ENCODE measurements at regions not wholly inside any gene's neighbourhood (a gene's known extent, or its start where the extent isn't known, plus 50 kb on each side); places are given as distances from the start of the nearest gene placed in this dataset.

DNA sequence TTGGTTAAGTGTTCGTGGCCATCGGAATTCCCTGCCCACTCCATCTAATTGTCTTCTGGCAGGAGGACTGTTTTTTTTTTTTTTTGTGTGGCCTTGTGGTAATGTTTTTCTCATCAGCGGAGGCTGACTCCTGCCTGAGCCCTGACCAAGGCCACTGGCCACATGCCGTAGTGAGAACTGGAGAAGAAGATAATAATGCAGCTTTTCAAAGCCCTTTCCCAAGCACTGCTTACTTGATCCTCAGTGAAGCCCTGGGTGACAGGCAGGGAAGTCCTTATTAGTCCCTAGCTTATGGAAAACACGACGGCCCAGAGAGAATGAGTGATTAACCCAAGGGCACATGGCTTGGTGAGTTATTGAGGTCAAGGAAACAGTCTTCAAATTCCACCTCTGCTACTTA is 71.2 kb downstream of the ADM start:
- H3K36me3 Mint-ChIP-seq (ENCODE audit: low read depth), result no peaks in the 10 kb centered on the region
- H3K27ac Mint-ChIP-seq, result peak overlapping the region in 2 of 3 experiments; percentile 54 to 86
- peaks cover 36% of the 10 kb centered on the region for H3K4me1 Mint-ChIP-seq
- no peaks in the 10 kb centered on the region for H3K9me3 Mint-ChIP-seq
- peak overlapping the region in 1 of 3 experiments; percentile 15 for H3K4me3 Mint-ChIP-seq
- peaks cover 7% of the 10 kb centered on the region for H3K27me3 Mint-ChIP-seq (ENCODE audit: low read depth)
- TF ChIP-seq, protein P1, sequence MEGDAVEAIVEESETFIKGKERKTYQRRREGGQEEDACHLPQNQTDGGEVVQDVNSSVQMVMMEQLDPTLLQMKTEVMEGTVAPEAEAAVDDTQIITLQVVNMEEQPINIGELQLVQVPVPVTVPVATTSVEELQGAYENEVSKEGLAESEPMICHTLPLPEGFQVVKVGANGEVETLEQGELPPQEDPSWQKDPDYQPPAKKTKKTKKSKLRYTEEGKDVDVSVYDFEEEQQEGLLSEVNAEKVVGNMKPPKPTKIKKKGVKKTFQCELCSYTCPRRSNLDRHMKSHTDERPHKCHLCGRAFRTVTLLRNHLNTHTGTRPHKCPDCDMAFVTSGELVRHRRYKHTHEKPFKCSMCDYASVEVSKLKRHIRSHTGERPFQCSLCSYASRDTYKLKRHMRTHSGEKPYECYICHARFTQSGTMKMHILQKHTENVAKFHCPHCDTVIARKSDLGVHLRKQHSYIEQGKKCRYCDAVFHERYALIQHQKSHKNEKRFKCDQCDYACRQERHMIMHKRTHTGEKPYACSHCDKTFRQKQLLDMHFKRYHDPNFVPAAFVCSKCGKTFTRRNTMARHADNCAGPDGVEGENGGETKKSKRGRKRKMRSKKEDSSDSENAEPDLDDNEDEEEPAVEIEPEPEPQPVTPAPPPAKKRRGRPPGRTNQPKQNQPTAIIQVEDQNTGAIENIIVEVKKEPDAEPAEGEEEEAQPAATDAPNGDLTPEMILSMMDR (IDR thresholded peaks at IDR 0.05; ENCODE audit: unreplicated experiment in 3 of 3), result no peak

DNA sequence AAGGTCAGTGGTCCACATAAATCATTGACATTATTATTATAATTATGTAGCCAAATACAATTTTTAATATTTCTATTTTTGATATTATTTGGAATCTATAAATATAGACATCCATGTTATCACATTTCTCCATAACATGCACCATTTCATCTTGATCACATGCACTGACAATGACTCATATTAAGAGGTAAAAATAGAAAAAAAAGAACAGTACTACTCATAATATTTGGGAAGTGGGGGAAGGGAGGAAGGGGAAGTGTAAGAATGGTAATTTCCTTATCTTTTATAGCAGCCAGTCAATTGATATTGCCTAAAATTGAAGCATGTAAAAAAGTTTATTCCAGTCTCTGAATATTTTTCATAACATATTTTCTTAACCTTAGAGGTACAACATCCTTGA is 72.3 kb downstream of the ADM start:
- TF ChIP-seq, protein P1 (IDR thresholded peaks at IDR 0.05; ENCODE audit: unreplicated experiment in 3 of 3), result no peak
- H3K4me1 Mint-ChIP-seq, result peaks cover 36% of the 10 kb centered on the region

DNA sequence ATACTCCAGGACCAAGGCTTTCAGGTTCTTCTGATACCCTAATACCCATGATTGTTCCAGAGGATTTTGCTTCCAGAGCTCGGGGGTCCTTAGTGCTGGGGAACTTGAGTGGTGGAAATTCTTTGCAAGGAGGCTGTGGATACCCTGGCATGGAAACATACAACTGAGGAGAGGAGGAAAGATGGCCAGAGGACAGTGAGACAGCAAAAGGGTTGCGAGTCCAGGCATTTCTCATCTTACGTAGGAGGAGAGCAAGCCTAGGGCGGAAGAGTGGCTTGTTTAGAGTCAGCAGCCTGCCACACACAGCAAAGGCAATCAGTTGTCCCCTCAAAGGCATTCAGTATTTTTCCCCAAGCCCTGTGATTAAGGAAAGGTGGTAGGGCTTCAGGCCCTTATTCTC is 73.5 kb downstream of the ADM start:
- peaks cover 12% of the 10 kb centered on the region for H3K27me3 Mint-ChIP-seq (ENCODE audit: low read depth)
- TF ChIP-seq, protein P1 (IDR thresholded peaks at IDR 0.05; ENCODE audit: unreplicated experiment in 3 of 3), result no peak
- no peak overlapping the region for H3K27ac Mint-ChIP-seq
- H3K4me1 Mint-ChIP-seq, result peaks cover 33% of the 10 kb centered on the region
- no peaks in the 10 kb centered on the region for H3K9me3 Mint-ChIP-seq
- no peaks in the 10 kb centered on the region for H3K36me3 Mint-ChIP-seq (ENCODE audit: low read depth)
- no peak overlapping the region for H3K4me3 Mint-ChIP-seq

More for the DNA sequence above, 72.3 kb downstream of the ADM start:
- H3K27ac Mint-ChIP-seq, result no peak overlapping the region
- no peak overlapping the region for H3K4me3 Mint-ChIP-seq
- H3K9me3 Mint-ChIP-seq, result no peaks in the 10 kb centered on the region
- H3K27me3 Mint-ChIP-seq (ENCODE audit: low read depth), result peaks cover 7% of the 10 kb centered on the region
- H3K36me3 Mint-ChIP-seq (ENCODE audit: low read depth), result no peaks in the 10 kb centered on the region

DNA sequence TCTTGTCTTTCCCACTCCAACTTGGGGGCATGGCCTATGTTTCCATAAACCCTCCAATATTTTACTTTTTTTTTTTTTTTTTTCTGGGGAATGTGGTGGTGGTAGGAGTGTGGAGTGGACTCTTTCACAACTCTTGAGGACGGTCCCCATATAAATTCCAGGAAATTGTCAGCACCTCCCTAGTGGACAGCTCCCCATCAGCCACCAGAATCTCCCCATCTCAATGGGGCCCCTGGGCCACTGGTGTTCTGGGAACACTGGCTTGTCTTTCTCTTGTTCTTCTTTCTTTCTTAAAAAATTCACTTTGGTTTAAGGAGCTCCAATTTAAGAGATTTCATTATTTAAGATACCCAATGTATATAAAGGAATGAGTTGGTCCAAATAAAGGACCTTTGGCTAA is 74.1 kb downstream of the ADM start:
- no peaks in the 10 kb centered on the region for H3K9me3 Mint-ChIP-seq
- no peak overlapping the region for H3K4me3 Mint-ChIP-seq

DNA sequence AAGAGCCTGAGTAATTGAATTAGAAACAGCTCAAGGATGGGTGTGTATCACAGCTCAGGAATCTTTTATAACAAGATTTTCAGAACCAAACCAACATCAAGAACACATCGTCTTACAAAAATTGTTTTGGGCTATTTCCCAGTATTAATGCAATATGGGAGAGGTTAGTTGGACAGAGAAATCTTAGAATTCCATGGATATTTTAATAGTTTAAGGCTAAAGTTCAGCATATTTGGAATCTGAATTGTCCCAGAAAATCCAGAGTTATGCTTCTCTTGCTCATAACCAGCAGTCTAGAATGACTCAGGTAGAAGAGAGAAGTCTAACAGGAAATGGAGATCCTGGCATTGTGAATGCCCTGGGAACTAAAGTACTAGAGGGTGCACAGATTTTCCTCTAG is 74.6 kb downstream of the ADM start:
- TF ChIP-seq, protein P1 (IDR thresholded peaks at IDR 0.05; ENCODE audit: unreplicated experiment in 3 of 3), result no peak
- peaks cover 23% of the 10 kb centered on the region for H3K4me1 Mint-ChIP-seq
- H3K9me3 Mint-ChIP-seq, result no peaks in the 10 kb centered on the region
- no peak overlapping the region for H3K4me3 Mint-ChIP-seq
- H3K27ac Mint-ChIP-seq, result peak overlapping the region in 2 of 3 experiments; percentile 42 to 46
- H3K27me3 Mint-ChIP-seq (ENCODE audit: low read depth), result peaks cover 12% of the 10 kb centered on the region
- no peaks in the 10 kb centered on the region for H3K36me3 Mint-ChIP-seq (ENCODE audit: low read depth)

More for the DNA sequence above, 74.1 kb downstream of the ADM start:
- no peaks in the 10 kb centered on the region for H3K36me3 Mint-ChIP-seq (ENCODE audit: low read depth)
- peaks cover 12% of the 10 kb centered on the region for H3K27me3 Mint-ChIP-seq (ENCODE audit: low read depth)
- H3K27ac Mint-ChIP-seq, result peak overlapping the region in 2 of 3 experiments; percentile 42 to 46
- peaks cover 27% of the 10 kb centered on the region for H3K4me1 Mint-ChIP-seq
- TF ChIP-seq, protein P1 (IDR thresholded peaks at IDR 0.05; ENCODE audit: unreplicated experiment in 3 of 3), result no peak

DNA sequence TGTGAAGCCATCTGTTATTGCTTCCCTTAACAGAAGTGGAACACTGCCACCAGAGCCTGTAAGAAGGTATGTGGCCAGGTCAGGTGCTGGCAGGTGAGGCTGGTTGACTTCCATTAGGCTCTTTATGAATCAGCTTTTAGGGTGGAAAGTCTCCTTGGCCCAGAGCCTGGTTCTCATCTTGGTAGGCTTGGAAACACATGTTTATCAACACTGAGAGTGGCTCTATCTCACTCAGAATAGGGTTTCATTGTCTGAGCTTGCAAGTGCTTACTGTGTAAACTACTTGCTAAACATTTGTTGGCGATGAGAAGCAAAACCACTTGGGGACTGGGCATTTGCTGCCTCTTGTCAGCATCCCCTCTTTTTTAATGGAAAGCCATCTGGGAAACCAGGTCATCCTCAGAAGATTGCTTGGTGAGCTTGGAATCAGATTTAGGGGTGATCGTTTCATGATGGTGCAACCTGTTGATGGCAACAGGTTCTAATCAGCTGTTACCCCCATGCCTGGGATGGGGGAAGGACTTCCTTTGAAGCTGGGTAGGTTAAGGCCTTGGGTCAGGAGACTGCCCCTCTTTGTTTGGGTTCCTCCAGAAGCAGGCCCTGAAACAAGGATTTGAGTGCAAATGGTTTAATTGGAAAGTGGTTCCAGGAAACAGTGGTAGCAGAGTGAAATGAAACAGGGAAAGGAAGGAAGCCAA is 75.0 kb upstream of the AMPD3 start:
- Mint-ChIP-seq H3K4me1 (peaks cover 17% of the 10 kb centered on the region), H3K27ac (peak overlapping the region in 1 of 3 experiments; percentile 42), H3K27me3 (ENCODE audit: low read depth) (peaks cover 12% of the 10 kb centered on the region), H3K4me3 (no peak overlapping the region), H3K9me3 (no peaks in the 10 kb centered on the region), H3K36me3 (ENCODE audit: low read depth) (no peaks in the 10 kb centered on the region)
- TF ChIP-seq, protein P1 (IDR thresholded peaks at IDR 0.05; ENCODE audit: unreplicated experiment in 3 of 3), result no peak

All from nephron (organoid).